Right forelimb (tissue), 1 donor: ENCODE measurements at regions not wholly inside any gene's neighbourhood (a gene's known extent, or its start where the extent isn't known, plus 50 kb on each side); places are given as distances from the start of the nearest gene placed in this dataset.

ENCODE experiments used
- DNase-seq: peaks from one replicate; pipeline ENCODE4 v3.0.0-alpha.2; 2018

GRCh38 chr10:128599030-128599429 is 472.8 kb upstream of the MKI67 start:
- DNase-seq = no peak

GRCh38 chr10:128599538-128599937 is 473.3 kb upstream of the MKI67 start:
- DNase-seq = no peak

GRCh38 chr10:128602183-128602582 is 476.0 kb upstream of the MKI67 start:
- DNase-seq = no peak

GRCh38 chr10:128604025-128604424 is 477.8 kb upstream of the MKI67 start:
- DNase-seq = no peak

- DNase-seq = no peak
These were observed 479.0 kb upstream of the MKI67 start for GRCh38 chr10:128605180-128605579.

- no peak for DNase-seq
These were observed 479.8 kb upstream of the MKI67 start for GRCh38 chr10:128606055-128606454.

GRCh38 chr10:128608791-128609190 is 482.6 kb upstream of the MKI67 start:
- DNase-seq = no peak

- DNase-seq = no peak
These were observed 483.2 kb upstream of the MKI67 start for GRCh38 chr10:128609460-128609859.

GRCh38 chr10:128610113-128610512 is 483.9 kb upstream of the MKI67 start:
- no peak for DNase-seq

- peak; percentile 57 for DNase-seq
These were observed 486.0 kb upstream of the MKI67 start for GRCh38 chr10:128612195-128612594.

- DNase-seq = no peak
These were observed 486.4 kb upstream of the MKI67 start for GRCh38 chr10:128612631-128613030.

- no peak for DNase-seq
These were observed 487.9 kb upstream of the MKI67 start for GRCh38 chr10:128614016-128614605.

- peak; percentile 68 for DNase-seq
These were observed 488.8 kb upstream of the MKI67 start for GRCh38 chr10:128614802-128615553.

GRCh38 chr10:128617532-128617931 is 491.3 kb upstream of the MKI67 start:
- no peak for DNase-seq

GRCh38 chr10:128622706-128623105 is 496.5 kb upstream of the MKI67 start:
- no peak for DNase-seq

- no peak for DNase-seq
These were observed 497.6 kb upstream of the MKI67 start for GRCh38 chr10:128623776-128624175.

- DNase-seq = no peak
These were observed 498.7 kb upstream of the MKI67 start for GRCh38 chr10:128624656-128625530.

GRCh38 chr10:128625926-128626325 is 499.7 kb upstream of the MKI67 start:
- no peak for DNase-seq

GRCh38 chr10:128626397-128627000 is 500.3 kb upstream of the MKI67 start:
- DNase-seq = no peak

GRCh38 chr10:128627811-128628210 is 501.6 kb upstream of the MKI67 start:
- DNase-seq = no peak

GRCh38 chr10:128628252-128628651 is 502.0 kb upstream of the MKI67 start:
- no peak for DNase-seq

- DNase-seq = no peak
These were observed 503.2 kb upstream of the MKI67 start for GRCh38 chr10:128629111-128630096.
